ENCODE measurements at regions not wholly inside any gene's neighbourhood (a gene's known extent, or its start where the extent isn't known, plus 50 kb on each side); places are given as distances from the start of the nearest gene placed in this dataset.

- H3K27me3 ChIP-seq (ENCODE audit: control insufficient read depth, low read length): no peaks in the 10 kb centered on the region
- no peak overlapping the region for H3K4me2 ChIP-seq (ENCODE audit: low read length)
- no peaks in the 10 kb centered on the region for H4K20me1 ChIP-seq (ENCODE audit: control insufficient read depth, insufficient read depth, low read depth, low read length)
- H3F3A ChIP-seq (ENCODE audit: control insufficient read depth, insufficient read depth): no peaks in the 10 kb centered on the region
- H3K36me3 ChIP-seq (ENCODE audit: control insufficient read depth, low read length): no peaks in the 10 kb centered on the region
- no peaks in the 10 kb centered on the region for H3K79me2 ChIP-seq (ENCODE audit: control insufficient read depth, low read length)
- TF ChIP-seq CTCF (IDR thresholded peaks at IDR 0.05; ENCODE audit: low read depth, low read length, poor library complexity, severe bottlenecking): no peak
- no peak for TF ChIP-seq EZH2phosphoT487 (IDR thresholded peaks at IDR 0.05; ENCODE audit: borderline replicate concordance, low read length)
- H3K4me3 ChIP-seq (ENCODE audit: low read length): no peak overlapping the region
- H3K27ac ChIP-seq (ENCODE audit: low read depth, low read length): no peak overlapping the region
- no peaks in the 10 kb centered on the region for H3K9me2 ChIP-seq (replicated peaks; ENCODE audit: control insufficient read depth, low read length)
- no peaks in the 10 kb centered on the region for H3K9me3 ChIP-seq (ENCODE audit: control insufficient read depth, insufficient read depth, low read length)
- H3K4me1 ChIP-seq (ENCODE audit: control insufficient read depth, low read length): peaks cover 19% of the 10 kb centered on the region
These were observed 203.5 kb upstream of the E2F8 start for GRCh38 chr11:19444231-19444630.

- Histone ChIP-seq H3K27ac (ENCODE audit: low read depth, low read length) (no peak overlapping the region), H3K4me2 (ENCODE audit: low read length) (peak overlapping the region; percentile 44; the same call in 1 of the 2 replicates), H3K9me3 (ENCODE audit: control insufficient read depth, insufficient read depth, low read length) (no peaks in the 10 kb centered on the region), H3F3A (ENCODE audit: control insufficient read depth, insufficient read depth) (no peaks in the 10 kb centered on the region), H4K20me1 (ENCODE audit: control insufficient read depth, insufficient read depth, low read depth, low read length) (no peaks in the 10 kb centered on the region), H3K9me2 (replicated peaks; ENCODE audit: control insufficient read depth, low read length) (no peaks in the 10 kb centered on the region), H3K4me3 (ENCODE audit: low read length) (no peak overlapping the region), H3K79me2 (ENCODE audit: control insufficient read depth, low read length) (no peaks in the 10 kb centered on the region), H3K4me1 (ENCODE audit: control insufficient read depth, low read length) (peaks cover 20% of the 10 kb centered on the region), H3K36me3 (ENCODE audit: control insufficient read depth, low read length) (no peaks in the 10 kb centered on the region), H3K27me3 (ENCODE audit: control insufficient read depth, low read length) (no peaks in the 10 kb centered on the region)
- TF ChIP-seq EZH2phosphoT487 (IDR thresholded peaks at IDR 0.05; ENCODE audit: borderline replicate concordance, low read length) (no peak), CTCF (IDR thresholded peaks at IDR 0.05; ENCODE audit: low read depth, low read length, poor library complexity, severe bottlenecking) (no peak)
These were observed 201.8 kb upstream of the E2F8 start for GRCh38 chr11:19442554-19442910.

- no peaks in the 10 kb centered on the region for H3K36me3 ChIP-seq (ENCODE audit: control insufficient read depth, low read length)
- no peaks in the 10 kb centered on the region for H4K20me1 ChIP-seq (ENCODE audit: control insufficient read depth, insufficient read depth, low read depth, low read length)
- H3K4me1 ChIP-seq (ENCODE audit: control insufficient read depth, low read length): peaks cover 26% of the 10 kb centered on the region
- no peaks in the 10 kb centered on the region for H3K9me3 ChIP-seq (ENCODE audit: control insufficient read depth, insufficient read depth, low read length)
- peak overlapping the region; percentile 44 for H3K4me2 ChIP-seq (ENCODE audit: low read length)
- TF ChIP-seq EZH2phosphoT487 (IDR thresholded peaks at IDR 0.05; ENCODE audit: borderline replicate concordance, low read length): no peak
- no peak for TF ChIP-seq CTCF (IDR thresholded peaks at IDR 0.05; ENCODE audit: low read depth, low read length, poor library complexity, severe bottlenecking)
- H3K27ac ChIP-seq (ENCODE audit: low read depth, low read length): no peak overlapping the region
- H3F3A ChIP-seq (ENCODE audit: control insufficient read depth, insufficient read depth): 0 out of 2 replicates have a peak, but pooled peaks cover under 1% of the 10 kb centered on the region
- H3K9me2 ChIP-seq (replicated peaks; ENCODE audit: control insufficient read depth, low read length): no peaks in the 10 kb centered on the region
- H3K27me3 ChIP-seq (ENCODE audit: control insufficient read depth, low read length): no peaks in the 10 kb centered on the region
- H3K4me3 ChIP-seq (ENCODE audit: low read length): peak overlapping the region; percentile 37
- H3K79me2 ChIP-seq (ENCODE audit: control insufficient read depth, low read length): no peaks in the 10 kb centered on the region
These were observed 201.2 kb upstream of the E2F8 start for GRCh38 chr11:19441752-19442553.
